H9 (cell line): ENCODE measurements at regions not wholly inside any gene's neighbourhood (a gene's known extent, or its start where the extent isn't known, plus 50 kb on each side); places are given as distances from the start of the nearest gene placed in this dataset.

Experiments used
- DNase-seq: peaks from one replicate; pipeline ENCODE4 v3.0.0-alpha.2; 2017
- H2AFZ ChIP-seq: one replicate; pipeline ENCODE4 v1.6.1; 2013; ENCODE audit warnings: mild to moderate bottlenecking, low read length, control low read depth, moderate library complexity
- H2AK5ac ChIP-seq: 2 replicates; pipeline ENCODE4 v1.6.1; 2013; ENCODE audit warnings: low read length, control low read depth, mixed read lengths; ENCODE audit not compliant: insufficient read length
- H2BK120ac ChIP-seq: one replicate; pipeline ENCODE4 v1.6.1; 2013; ENCODE audit warnings: low read depth, mild to moderate bottlenecking, low read length, control low read depth, inconsistent platforms; ENCODE audit not compliant: poor library complexity, severe bottlenecking
- H2BK12ac ChIP-seq: 2 replicates; pipeline ENCODE4 v1.6.1; 2013; ENCODE audit warnings: low read length, control low read depth, mixed read lengths, low read depth; ENCODE audit not compliant: insufficient read length
- H2BK15ac ChIP-seq: 2 replicates; pipeline ENCODE4 v1.6.1; 2013; ENCODE audit warnings: low read depth, low read length, control low read depth
- H2BK20ac ChIP-seq: one replicate; pipeline ENCODE4 v1.6.1; 2013; ENCODE audit warnings: low read depth, mild to moderate bottlenecking, low read length, control low read depth, inconsistent platforms; ENCODE audit not compliant: poor library complexity, severe bottlenecking
- H2BK5ac ChIP-seq: 2 replicates; pipeline ENCODE4 v1.6.1; 2013; ENCODE audit warnings: low read length, control low read depth, mixed read lengths; ENCODE audit not compliant: insufficient read length
- H3K14ac ChIP-seq: 2 replicates; pipeline ENCODE4 v1.6.1; 2013; ENCODE audit warnings: low read length, control low read depth; ENCODE audit not compliant: insufficient read depth
- H3K18ac ChIP-seq: 2 replicates; pipeline ENCODE4 v1.6.1; 2013; ENCODE audit warnings: low read depth, mild to moderate bottlenecking, mixed read lengths, low read length, control low read depth; ENCODE audit not compliant: insufficient read length
- H3K23ac ChIP-seq: 2 replicates; pipeline ENCODE4 v1.6.1; 2013; ENCODE audit warnings: low read length, control low read depth, mixed read lengths, low read depth; ENCODE audit not compliant: insufficient read length
- H3K23me2 ChIP-seq: 2 replicates; pipeline ENCODE4 v1.6.1; 2013; ENCODE audit warnings: low read depth, mild to moderate bottlenecking, mixed read lengths, low read length, control low read depth; ENCODE audit not compliant: insufficient read length, poor library complexity, severe bottlenecking
- H3K27ac ChIP-seq: 2 replicates; pipeline ENCODE4 v1.5.1; 2013; ENCODE audit warnings: low read length, control low read depth, mixed read lengths, low read depth; ENCODE audit not compliant: insufficient read length
- H3K27me3 ChIP-seq: 2 replicates; pipeline ENCODE4 v1.6.1; 2013; ENCODE audit warnings: low read length, control low read depth, inconsistent platforms; ENCODE audit not compliant: insufficient read depth
- H3K4ac ChIP-seq: 2 replicates; pipeline ENCODE4 v1.6.1; 2013; ENCODE audit warnings: low read depth, mild to moderate bottlenecking, control low read depth, inconsistent platforms, low read length, moderate library complexity
- H3K4me1 ChIP-seq: 2 replicates; pipeline ENCODE4 v1.6.1; 2013; ENCODE audit warnings: low read length, control low read depth, inconsistent platforms; ENCODE audit not compliant: insufficient read depth
- H3K4me2 ChIP-seq: 2 replicates; pipeline ENCODE4 v1.6.1; 2013; ENCODE audit warnings: low read length, control low read depth, mixed read lengths; ENCODE audit not compliant: insufficient read length, insufficient read depth
- H3K56ac ChIP-seq: 2 replicates; pipeline ENCODE4 v1.6.1; 2013; ENCODE audit warnings: low read depth, mild to moderate bottlenecking, mixed read lengths, low read length, control low read depth; ENCODE audit not compliant: insufficient read length
- H3K79me1 ChIP-seq: 2 replicates; pipeline ENCODE4 v1.6.1; 2013; ENCODE audit warnings: low read depth, mild to moderate bottlenecking, moderate library complexity, low read length, control low read depth, inconsistent platforms; ENCODE audit not compliant: insufficient read depth, poor library complexity, severe bottlenecking
- H3K79me2 ChIP-seq: 2 replicates; pipeline ENCODE4 v1.6.1; 2013; ENCODE audit warnings: low read length, control low read depth, inconsistent platforms; ENCODE audit not compliant: insufficient read depth
- H3K9ac ChIP-seq: 2 replicates; pipeline ENCODE4 v1.6.1; 2013; ENCODE audit warnings: low read length, control low read depth, mixed read lengths; ENCODE audit not compliant: insufficient read length; ENCODE audit errors: extremely low read depth
- H3K9me3 ChIP-seq: one replicate; pipeline ENCODE4 v1.6.1; 2013; ENCODE audit warnings: low read depth, low read length, inconsistent platforms; ENCODE audit not compliant: control insufficient read depth
- H3T11ph ChIP-seq: one replicate; pipeline ENCODE4 v1.6.1; 2013; ENCODE audit warnings: mild to moderate bottlenecking, low read length, control low read depth, inconsistent platforms
- H4K20me1 ChIP-seq: one replicate; pipeline ENCODE4 v1.6.1; 2013; ENCODE audit not compliant: control insufficient read depth, insufficient read length, insufficient read depth
- H4K5ac ChIP-seq: 2 replicates; pipeline ENCODE4 v1.6.1; 2013; ENCODE audit warnings: low read depth, mild to moderate bottlenecking, mixed read lengths, low read length, control low read depth; ENCODE audit not compliant: insufficient read length
- H4K8ac ChIP-seq: replicated peaks from 2 replicates; pipeline ENCODE4 v1.6.1; 2013; ENCODE audit warnings: low read length, control low read depth, mixed read lengths, low read depth; ENCODE audit not compliant: insufficient read length
- H4K91ac ChIP-seq: 2 replicates; pipeline ENCODE4 v1.6.1; 2013; ENCODE audit warnings: low read depth, mild to moderate bottlenecking, moderate library complexity, mixed read lengths, low read length, control low read depth; ENCODE audit not compliant: insufficient read length
- H3K27ac Mint-ChIP-seq, 3 experiments: 2 replicates in 2 of 3; 3 replicates in 1 of 3; pipeline ENCODE4 v1.8.0; 2020 to 2021; ENCODE audit warnings: mixed read lengths in 3 of 3, mild to moderate bottlenecking in 1 of 3, moderate library complexity in 1 of 3
- H3K27me3 Mint-ChIP-seq: 2 replicates; pipeline ENCODE4 v1.8.0; 2021; ENCODE audit warnings: low read depth, mild to moderate bottlenecking, moderate library complexity, mixed read lengths
- H3K36me3 Mint-ChIP-seq, 3 experiments: 2 replicates in 2 of 3; 3 replicates in 1 of 3; pipeline ENCODE4 v1.8.0; 2020 to 2021; ENCODE audit warnings: low read depth in 3 of 3, mixed read lengths in 3 of 3; ENCODE audit not compliant: insufficient read depth in 1 of 3
- H3K4me1 Mint-ChIP-seq, 2 experiments: 2 replicates each; pipeline ENCODE4 v1.8.0; 2020; ENCODE audit warnings: mixed read lengths in 2 of 2
- H3K4me3 Mint-ChIP-seq, 2 experiments: 2 replicates in 1 of 2; 3 replicates in 1 of 2; pipeline ENCODE4 v1.8.0; 2020 to 2021; ENCODE audit warnings: mild to moderate bottlenecking in 2 of 2, mixed read lengths in 2 of 2, moderate library complexity in 1 of 2
- H3K9me3 Mint-ChIP-seq, 2 experiments: 2 replicates in 1 of 2; 3 replicates in 1 of 2; pipeline ENCODE4 v1.8.0; 2020; ENCODE audit warnings: mild to moderate bottlenecking in 2 of 2, mixed read lengths in 2 of 2, moderate library complexity in 1 of 2
- WGBS: extraction: QIAGEN DNeasy Blood & Tissue Kit; methylation state at CpG from one replicate; pipeline ENCODE4 v1.1.7; 2013; ENCODE audit warnings: missing lambda C conversion rate, low lambda C conversion rate, mixed read lengths; ENCODE audit not compliant: insufficient read length; ENCODE audit errors: extremely low coverage; 5-methylcytosine and 5-hydroxymethylcytosine counted together
- TF ChIP-seq, protein P1 (sequence below): fragments of 200-600 bp; sonication (generic); conservative IDR thresholded peaks from 3 replicates; pipeline ENCODE4 v1.8.0; 2021; ENCODE audit warnings: antibody characterized with exemption, mild to moderate bottlenecking

DNA sequence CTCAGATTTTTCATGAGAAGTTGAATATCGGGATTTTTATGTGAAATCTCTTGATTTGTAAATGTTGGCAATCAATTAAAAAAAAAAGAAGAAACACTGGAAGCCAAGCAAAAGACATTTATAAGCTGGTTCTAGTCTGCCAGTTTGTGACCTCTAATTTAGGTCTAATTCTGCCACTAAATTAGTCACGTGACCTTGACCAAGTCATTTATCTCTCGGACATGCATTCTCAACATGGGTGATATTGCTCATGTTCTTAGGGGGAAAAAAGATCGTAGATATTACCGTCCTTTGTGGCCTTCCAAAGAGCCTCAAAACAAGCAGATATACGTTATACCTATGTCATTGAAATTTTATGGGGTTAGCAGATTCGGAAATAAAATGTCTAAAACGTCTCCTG is 52.9 kb upstream of the PTPDC1 start:
- Mint-ChIP-seq H3K27ac (no peak overlapping the region), H3K4me3 (peak overlapping the region; percentile 93 to 99), H3K27me3 (peaks cover 25% of the 10 kb centered on the region), H3K36me3 (peaks cover 5 to 17% (median 11%) of the 10 kb centered on the region in 3 experiments), H3K9me3 (peaks cover 20 to 27% of the 10 kb centered on the region in 2 experiments), H3K4me1 (peaks cover 7 to 14% of the 10 kb centered on the region in 2 experiments)
- Histone ChIP-seq H2BK5ac (no peak overlapping the region), H2AK5ac (no peak overlapping the region), H4K8ac (no peak overlapping the region), H3K4ac (no peak overlapping the region), H3K27ac (no peak overlapping the region), H3K9me3 (no peaks in the 10 kb centered on the region), H2BK120ac (no peak overlapping the region), H3K27me3 (peaks cover 3% of the 10 kb centered on the region; the same call in 1 of the 2 replicates), H2BK20ac (no peak overlapping the region), H3K56ac (no peak overlapping the region), H3K18ac (no peak overlapping the region), H3K4me2 (peak overlapping the region; percentile 66), H3K9ac (no peak overlapping the region), H2BK15ac (no peak overlapping the region), H3K23me2 (peaks cover 9% of the 10 kb centered on the region), H2AFZ (no peak overlapping the region), H3T11ph (no peak overlapping the region), H4K91ac (no peak overlapping the region), H4K20me1 (no peaks in the 10 kb centered on the region), H3K4me1 (no peaks in the 10 kb centered on the region), H3K79me1 (no peaks in the 10 kb centered on the region), H3K14ac (no peak overlapping the region), H4K5ac (no peak overlapping the region), H3K23ac (no peak overlapping the region), H2BK12ac (no peak overlapping the region), H3K79me2 (peaks cover 2% of the 10 kb centered on the region; the same call in 1 of the 2 replicates)
- TF ChIP-seq, protein P1, sequence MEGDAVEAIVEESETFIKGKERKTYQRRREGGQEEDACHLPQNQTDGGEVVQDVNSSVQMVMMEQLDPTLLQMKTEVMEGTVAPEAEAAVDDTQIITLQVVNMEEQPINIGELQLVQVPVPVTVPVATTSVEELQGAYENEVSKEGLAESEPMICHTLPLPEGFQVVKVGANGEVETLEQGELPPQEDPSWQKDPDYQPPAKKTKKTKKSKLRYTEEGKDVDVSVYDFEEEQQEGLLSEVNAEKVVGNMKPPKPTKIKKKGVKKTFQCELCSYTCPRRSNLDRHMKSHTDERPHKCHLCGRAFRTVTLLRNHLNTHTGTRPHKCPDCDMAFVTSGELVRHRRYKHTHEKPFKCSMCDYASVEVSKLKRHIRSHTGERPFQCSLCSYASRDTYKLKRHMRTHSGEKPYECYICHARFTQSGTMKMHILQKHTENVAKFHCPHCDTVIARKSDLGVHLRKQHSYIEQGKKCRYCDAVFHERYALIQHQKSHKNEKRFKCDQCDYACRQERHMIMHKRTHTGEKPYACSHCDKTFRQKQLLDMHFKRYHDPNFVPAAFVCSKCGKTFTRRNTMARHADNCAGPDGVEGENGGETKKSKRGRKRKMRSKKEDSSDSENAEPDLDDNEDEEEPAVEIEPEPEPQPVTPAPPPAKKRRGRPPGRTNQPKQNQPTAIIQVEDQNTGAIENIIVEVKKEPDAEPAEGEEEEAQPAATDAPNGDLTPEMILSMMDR = no peak
- DNase-seq = no peak
- WGBS = no CpG with 5 or more reads among the region's 8 CpGs
